GM19035 (cell line): ENCODE measurements at regions not wholly inside any gene's neighbourhood (a gene's known extent, or its start where the extent isn't known, plus 50 kb on each side); places are given as distances from the start of the nearest gene placed in this dataset.

Experiments
- ATAC-seq: cut with Tn5 transposase; IDR thresholded peaks from one replicate; pipeline ENCODE4 v1.9.1; 2021; ENCODE audit not compliant: unreplicated experiment

GRCh38 chr2:173584000-173584399, 229.3 kb downstream of the CDCA7 start:
- no peak for ATAC-seq

- no peak for ATAC-seq
Observed at GRCh38 chr2:173584676-173585458, 230.2 kb downstream of the CDCA7 start.

GRCh38 chr2:173588931-173589369, 234.3 kb downstream of the CDCA7 start:
- ATAC-seq = no peak

DNA sequence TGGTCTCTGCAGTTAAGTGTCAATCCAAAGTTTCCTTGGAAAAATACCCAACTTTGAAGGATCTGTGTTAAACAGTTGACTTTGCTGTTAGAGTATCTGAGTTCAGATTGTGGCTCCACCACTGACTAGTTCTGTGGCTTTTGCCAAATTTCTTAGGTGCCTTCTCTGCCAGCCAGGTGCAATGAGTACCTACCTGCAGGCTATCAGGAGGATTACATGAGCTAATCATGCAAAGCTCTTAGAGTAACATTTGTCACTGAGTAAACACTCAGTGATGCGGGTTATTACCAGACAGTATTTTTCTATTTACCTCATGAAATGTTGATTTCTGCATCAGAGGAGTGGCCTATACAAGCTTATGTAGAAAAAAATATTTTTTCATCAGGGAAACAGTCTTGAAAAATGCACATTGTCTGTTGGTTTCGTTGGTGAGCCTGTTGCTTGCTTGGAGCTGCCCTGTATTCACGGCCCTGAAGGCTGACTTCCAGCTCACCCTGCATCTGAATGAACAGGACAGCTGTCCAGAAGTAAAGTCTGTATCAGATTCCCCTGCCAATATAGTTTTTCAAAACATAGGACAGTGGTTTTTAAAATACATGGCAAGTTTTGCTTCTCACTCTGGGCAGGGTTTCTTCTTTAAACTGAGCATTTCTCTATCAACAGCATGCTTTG, 235.1 kb downstream of the CDCA7 start:
- no peak for ATAC-seq

- no peak for ATAC-seq
Observed at GRCh38 chr2:173590276-173590861, 235.7 kb downstream of the CDCA7 start.

DNA sequence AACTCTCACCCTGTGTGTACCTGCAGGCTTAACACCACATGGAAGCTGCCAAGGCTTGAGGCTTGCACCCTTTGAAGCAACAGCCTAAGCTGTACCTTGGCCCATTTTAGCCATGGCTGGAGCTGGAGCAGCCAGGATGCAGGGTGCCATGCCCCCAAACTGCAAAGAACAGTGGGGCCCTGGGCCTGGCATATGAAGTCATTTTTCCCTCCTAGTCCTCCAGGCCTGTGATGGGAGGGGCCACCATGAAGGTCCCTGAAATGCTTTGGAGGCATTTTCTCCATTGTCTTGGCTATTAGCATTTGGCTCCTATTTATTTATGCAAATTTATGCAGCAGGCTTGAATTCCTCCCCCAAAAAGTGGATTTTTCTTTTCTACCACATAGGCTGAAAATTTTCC, 238.4 kb downstream of the CDCA7 start:
- no peak for ATAC-seq

DNA sequence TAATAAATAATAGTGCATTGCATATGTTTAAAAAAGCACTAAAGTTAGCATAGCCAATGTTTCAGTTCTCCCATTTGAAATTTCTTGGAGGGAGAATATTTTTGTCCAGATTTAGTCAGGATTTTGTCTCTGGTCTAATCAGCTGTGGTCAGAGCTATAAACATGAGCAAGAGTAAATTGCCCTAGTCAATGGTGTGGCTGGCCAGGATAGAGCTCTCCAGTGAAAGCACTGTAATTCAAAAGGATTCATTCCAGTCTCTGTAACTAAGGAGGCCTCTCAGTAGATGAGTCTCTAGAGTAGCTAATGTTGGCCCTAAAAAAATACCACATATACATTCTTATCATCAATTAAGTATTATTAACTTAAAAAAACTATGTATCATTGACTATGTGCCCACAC, 241.6 kb downstream of the CDCA7 start:
- no peak for ATAC-seq

DNA sequence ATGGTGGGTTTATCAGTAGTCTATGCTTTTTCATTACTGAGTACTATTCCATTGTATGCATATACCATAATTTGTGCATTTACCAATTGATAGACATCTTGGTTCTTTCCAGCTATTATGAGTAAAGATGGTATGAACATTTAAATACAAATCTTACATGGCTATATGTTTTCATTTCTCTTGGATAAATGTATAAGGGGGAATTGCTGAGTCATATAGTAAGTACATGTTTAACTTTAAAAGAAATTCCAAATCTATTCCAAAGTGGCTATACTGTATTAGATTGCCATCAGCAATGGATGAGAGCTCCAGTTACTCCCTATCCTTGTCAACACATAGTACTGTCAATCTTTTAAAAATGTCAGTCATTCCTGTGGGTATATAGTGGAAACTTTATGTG, 243.9 kb downstream of the CDCA7 start:
- ATAC-seq = no peak

- ATAC-seq = no peak
Observed at GRCh38 chr2:173599821-173600359, 245.2 kb downstream of the CDCA7 start.

DNA sequence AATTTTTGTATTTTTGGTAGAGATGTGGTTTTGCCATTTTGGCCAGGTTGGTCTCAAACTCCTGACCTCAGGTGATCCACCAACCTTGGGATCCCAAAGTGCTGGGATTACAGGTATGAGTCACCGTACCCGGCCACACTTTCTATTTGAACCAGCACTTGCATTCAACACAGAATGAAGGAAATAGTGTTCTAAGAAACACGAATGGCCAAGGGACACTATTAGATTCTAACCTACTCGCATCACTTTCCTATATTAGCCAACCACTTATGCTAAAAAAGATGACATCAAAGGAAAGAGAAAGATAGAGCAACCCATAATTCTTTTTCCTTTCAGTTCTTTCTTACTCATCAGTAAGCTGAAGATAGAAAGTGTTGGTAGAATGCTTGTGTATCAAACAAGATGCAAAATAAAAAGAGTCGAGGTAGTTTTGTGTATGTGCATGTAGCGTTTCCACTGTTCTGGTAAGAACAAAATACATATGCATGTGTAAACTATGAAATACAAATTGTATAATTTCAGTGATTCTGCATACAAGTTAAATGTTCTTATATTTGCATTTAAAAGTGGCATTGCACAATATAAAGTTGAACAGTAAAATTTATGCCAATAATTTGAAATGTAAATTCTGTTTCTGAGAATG, 247.6 kb downstream of the CDCA7 start:
- no peak for ATAC-seq

DNA sequence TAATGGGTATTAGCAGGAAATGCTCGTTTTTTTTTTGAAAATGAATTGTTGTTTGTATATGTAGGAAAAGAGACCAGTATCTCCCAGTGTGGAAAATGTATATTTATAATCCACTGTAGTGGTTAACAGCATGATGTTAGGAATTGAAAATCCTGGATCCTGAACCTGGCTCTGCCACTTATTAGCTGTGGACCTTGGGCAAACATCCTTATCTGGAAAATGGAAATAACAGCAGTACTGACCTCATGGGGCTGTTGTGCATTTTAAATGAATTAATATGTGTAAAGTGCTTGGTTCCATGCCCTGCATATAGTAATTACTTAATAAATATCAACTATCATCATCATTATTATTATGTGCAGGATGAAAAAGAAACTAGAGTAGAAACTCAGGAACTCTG, 251.3 kb downstream of the CDCA7 start:
- ATAC-seq = no peak

DNA sequence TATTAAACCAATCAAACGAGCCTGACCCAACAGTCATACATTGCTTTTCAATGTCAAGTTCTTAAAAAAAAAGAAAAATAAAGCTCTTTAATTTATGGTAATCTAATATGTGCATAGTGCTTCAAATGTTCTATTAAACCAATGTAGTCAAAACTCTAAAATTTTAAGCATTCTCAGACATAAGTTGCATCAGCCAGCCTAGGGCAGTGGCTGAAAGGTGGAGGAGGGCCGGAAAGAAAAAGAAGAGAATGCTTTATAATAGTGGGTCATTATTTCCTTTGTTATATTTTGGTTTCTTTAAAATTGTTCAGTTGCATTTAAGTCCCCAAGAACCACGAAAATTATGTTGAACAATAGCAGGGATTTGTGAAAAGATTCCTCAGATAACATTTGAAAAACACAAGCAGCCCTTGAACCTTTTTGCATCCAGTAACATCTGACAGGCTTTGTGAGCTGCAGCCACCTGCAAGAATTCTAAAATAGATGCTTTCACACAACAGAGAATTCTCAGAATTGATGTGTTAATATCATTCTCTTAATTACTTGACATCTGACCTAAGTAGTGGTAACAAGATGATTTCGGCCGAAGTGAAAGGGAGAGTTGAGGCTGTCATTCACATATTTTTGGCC, 252.1 kb downstream of the CDCA7 start:
- no peak for ATAC-seq

DNA sequence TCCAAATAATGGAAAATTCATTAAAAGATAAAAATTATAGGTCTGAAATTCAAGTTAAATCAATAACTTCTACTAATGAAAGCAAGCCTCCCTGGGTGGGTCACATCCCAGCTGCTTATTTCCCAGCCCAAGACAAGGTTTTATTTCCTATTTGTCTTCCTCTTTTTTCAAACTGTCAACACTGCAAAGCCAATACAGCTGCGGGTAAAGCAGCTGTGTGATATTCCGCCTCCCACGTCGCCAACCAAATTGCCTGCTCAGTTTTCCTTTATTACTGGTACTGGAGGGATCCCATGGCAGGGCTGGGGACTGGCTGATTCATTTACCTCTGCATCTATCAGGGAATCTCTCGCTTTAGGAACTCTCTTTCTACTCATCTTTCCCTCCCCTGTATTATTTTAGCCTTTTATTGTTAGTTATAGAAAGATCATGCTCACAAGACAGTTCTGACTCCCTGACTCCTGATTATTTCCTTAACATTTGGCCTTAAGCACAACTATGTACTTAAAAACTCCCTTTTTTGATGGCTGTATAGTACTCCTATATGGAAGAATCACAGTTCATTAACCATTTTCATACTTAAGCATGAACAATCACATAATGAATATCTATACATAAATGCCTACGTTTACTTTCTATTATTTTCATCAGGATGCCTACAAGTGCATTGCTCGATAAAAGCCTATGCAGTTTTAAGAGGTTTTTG, 253.1 kb downstream of the CDCA7 start:
- ATAC-seq = no peak

DNA sequence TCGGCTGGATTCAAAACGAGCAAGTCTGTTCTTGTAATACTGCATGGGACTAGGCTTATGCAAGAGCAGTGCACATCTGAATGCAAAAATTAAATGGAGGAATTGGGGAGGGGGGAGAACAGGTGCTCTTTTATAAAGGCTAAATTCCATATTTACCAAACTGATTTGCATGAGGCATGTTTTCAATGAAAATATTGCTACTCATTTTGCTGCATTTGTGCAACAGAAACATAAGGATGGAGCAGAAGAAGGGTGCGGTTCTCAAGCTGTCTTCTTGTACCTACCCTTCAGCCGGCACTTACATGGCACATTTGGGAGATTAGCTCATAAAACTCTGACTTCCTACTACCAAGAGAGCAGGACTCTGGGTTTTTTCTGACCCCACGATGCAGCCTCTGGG, 256.4 kb downstream of the CDCA7 start:
- no peak for ATAC-seq

DNA sequence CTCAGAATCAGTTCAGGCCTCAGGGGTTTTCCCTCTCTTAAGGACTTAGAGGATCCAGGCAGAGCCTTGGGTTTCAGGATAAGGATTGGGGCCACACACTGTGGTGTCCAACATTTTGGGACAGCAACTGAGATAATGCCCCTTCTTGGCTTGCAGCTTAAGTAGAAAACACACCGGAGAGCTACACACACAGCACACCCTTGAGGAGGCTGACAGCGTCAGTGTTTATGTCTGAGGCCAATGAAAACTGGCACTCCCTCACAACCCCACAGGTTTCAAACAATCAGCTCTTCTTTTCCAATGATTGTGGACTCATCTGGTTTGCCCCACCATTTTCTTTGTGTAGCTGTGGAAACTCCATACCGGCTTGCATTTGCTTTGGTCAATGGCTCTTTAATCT, 257.7 kb downstream of the CDCA7 start:
- no peak for ATAC-seq

DNA sequence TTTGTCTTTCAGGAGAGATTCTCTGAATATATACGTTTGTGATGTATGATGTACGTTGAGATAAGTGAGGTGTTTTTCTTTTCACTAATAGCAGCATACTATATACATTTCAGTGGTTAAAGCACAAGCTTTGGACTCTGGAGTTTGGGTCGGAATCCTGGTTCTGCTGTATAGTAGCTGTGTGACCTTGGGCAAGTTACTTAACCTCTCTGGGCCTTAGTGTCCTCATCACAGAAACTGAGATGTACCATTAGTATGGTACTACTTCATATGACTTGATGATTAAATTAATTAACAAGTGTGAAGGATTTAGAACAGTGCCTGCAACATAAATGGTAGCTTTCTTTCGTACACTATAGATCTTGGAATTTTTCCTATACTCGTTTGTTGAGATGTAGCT, 258.7 kb downstream of the CDCA7 start:
- no peak for ATAC-seq

- ATAC-seq = no peak
Observed at GRCh38 chr2:173614265-173614930, 259.7 kb downstream of the CDCA7 start.

- ATAC-seq = no peak
Observed at GRCh38 chr2:173623438-173624319, 269.0 kb downstream of the CDCA7 start.

DNA sequence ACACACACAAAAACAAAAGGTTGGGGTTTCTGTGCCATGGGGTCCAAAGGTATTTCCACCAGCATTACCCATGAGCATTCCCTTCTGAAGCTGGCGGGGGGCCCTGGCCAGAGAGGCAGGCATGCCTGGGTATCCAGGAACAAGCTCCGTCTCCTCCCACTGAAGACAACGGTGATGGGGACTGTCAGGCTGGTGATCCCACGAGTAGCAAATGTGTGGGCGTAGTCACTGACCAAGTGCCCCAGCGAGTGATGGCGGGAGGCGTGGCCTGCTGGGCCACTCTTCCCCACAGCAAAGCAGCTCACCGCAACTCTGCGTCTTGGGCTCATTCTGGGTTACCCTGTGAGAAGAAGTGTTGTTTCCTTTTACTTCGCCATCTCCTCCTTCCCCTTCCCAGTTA, 270.6 kb downstream of the CDCA7 start:
- ATAC-seq = no peak
